GM19025 (cell line): ENCODE measurements at regions not wholly inside any gene's neighbourhood (a gene's known extent, or its start where the extent isn't known, plus 50 kb on each side); places are given as distances from the start of the nearest gene placed in this dataset.

Experiments
- ATAC-seq: cut with Tn5 transposase; IDR thresholded peaks from one replicate; pipeline ENCODE4 v1.9.1; 2021; ENCODE audit warnings: mild to moderate bottlenecking, low read depth, moderate library complexity; ENCODE audit not compliant: unreplicated experiment

DNA sequence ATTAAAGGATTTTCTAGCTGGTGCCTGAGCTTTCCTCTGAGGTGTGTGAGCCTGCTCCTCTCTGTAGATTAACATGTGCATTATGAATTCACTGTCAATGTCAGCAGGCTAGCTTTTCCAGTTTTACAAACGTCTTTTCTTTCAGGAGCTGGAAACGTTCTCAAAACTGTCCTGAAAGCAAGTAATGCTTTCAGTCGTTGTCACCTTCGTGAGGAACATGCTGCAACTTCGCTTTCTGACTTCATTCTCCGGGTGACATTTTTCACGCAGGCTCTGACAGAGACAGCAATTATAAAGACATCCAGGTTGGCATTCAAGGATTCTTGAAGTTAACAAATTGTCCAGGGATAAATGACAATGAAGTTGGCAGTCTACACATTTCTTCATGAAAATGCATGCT, 671.5 kb downstream of the DHX35 start:
- no peak for ATAC-seq

DNA sequence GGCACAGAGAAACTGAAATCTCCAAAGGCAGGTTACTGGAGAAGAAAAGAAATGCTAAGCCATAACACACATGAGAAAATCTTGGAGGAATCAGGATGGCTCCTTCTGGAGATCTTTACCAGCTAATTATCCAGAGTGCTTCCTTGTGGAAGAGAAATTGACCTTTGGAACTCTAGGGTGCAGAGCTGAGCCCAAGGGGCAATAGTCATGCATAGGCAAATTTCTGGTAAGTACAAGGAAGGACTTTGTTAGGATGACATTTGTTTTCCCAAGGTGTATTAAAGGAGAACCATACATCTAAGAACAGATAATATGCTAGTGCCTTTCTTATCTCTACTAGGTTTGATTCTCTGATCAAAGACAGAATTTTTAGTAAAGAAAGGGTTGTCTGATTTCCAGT, 670.6 kb downstream of the DHX35 start:
- no peak for ATAC-seq

DNA sequence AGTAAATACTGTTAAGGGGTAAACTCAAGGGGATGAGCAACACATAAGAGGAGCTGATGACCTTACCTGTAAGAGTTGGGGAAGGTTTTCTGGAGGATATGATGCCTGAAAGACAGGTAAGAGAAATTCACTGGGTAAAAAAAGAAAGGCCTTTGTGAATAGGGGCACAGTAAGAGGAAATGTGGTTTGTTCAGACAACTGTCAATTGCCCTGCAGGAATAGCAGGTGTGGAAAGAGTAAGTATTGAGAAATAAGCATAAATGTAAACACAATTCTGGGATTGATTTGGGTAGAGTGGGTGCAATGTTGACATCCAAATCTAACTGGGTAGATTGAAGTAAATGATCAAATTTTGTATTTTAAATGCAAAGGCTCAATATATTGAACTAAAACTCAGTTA, 670.0 kb downstream of the DHX35 start:
- no peak for ATAC-seq

DNA sequence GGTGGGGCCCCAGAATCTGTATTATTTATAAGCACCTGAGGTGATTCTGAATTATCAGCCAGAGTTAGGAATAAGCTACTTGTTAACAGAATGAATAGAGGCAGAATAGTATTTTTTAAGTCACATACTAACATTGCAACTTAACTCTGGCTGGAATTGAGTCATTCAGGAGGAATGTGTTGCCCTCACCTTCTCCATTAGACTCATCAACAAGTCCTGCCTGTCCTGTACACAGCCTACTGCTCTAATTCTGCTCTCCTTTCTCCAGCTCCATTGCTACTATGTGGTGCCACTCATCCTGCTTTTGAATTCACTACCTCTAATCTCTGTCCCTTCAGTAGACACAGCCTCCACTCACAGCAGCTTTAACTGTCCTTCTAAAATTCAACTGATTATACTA, 669.4 kb downstream of the DHX35 start:
- no peak for ATAC-seq

DNA sequence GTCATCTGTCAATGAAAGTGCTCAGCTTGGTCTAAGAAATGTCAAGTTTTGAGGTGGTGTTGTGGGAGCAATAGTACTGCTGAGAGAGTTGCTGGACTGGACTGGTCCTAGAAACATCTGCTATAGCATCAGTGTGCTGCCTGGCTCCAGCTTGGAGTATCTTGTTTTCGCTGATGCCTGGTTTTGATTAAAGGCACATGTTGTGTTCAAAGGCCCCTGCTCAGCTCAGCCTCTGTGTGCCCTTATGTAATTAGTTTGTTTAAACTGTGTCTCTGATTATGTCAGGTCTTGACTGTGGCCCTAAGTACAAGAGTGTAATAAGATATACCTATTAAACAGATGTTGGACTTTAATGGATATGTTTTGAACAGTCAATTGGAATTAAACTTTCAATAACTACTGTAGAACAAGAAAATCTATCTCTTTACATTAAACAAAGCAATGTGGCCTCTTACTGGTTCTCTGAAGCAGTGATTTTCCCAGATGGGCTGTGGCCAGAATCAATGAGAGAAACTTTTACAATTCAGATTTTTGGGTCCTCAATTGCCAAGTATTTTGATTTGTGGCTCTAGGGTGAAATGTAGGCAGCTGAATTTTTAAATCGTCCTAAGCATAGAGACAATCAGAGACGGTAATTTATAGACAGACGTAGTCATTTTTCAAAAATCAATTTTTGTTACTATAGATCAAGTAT, 668.2 kb downstream of the DHX35 start:
- ATAC-seq = no peak

DNA sequence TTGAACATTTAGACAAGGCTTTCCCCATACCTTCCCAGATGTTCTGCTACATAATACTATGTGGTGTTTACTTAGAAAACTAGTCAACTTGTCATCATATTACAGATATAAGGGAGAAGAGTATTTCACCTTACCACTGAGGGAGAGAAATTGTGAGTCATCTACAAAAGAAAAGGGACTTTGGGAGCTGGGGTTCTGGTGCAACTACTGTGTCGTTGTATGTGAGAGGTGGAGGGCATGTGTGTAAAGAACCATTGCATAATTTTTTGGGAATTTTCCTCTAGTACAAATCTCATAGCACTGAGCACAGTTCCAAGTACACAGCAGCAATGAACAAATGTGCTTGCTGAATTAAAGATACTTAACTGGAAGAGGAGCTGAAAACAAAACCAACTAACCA, 665.6 kb downstream of the DHX35 start:
- ATAC-seq = no peak

DNA sequence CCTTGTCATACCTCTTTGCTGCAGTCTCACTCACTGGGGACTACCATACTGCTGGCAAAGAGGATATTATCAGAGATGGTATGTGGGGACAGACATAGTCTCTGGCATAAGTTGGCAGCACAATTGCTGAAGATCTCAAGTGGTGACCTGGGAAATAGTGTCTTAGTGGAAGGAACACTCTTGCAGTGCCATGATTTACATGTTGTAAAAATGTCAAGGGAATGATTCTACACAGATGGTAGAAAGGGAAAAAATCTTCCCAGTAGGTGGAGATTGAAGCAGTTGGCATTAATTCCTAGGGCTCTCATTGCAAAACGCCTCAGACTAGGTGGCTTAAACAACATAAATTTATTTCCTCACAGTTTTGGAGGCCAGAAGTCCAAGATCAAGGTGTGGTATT, 662.2 kb downstream of the DHX35 start:
- no peak for ATAC-seq

DNA sequence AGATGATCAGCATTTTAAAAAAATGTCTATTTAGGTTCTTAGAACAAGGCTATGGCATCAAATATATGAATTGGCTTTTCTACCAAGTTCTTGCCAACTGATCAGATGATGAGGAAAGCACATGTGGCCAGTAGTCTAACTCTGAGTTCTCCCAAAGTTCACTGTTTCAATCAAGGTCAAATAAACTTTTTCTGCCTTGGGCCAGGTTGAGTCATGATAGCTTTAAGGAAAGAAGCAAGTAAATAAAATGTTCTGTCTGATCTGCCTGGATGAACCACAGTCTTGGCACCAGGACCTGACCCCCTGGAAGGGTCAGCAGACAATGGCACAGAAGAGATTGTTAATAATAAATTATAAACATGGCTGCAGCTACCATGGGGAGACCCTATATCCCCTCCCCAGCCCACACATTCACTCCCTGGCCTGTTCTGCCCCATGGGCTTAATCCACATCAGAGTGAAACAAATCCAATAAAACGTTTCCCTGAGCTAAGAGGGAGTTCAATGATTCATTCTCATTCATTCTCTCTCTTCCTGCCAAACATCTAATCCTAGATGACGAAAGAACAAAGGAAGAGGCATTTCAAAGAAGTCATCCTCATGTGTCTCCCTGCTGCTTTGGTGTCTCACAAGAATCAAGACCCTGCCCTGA, 661.6 kb downstream of the DHX35 start:
- ATAC-seq = no peak

DNA sequence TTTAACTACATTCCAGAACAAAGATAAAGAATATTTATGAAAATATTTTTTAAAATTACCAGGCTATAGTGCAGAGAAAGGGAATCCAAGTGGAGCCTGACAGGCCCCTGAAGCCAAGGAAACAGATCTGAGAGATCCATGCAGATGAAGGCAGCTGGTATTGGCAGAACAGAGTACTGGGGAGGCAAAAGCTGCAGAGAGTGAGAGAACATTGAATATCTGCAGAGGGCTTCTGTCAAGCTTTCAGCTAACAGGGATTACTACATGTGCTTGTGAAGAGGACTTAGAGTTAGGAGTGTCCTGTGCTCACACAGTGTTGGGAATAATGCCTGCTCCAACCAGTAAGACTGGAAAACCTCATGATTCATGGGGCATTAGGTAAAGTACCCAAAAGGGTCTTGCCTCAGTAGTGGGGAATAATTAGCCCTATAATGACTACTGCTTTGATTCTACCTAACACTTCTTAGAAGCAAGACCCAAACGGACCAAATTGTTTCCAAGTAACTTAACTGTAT, 657.2 kb downstream of the DHX35 start:
- no peak for ATAC-seq

DNA sequence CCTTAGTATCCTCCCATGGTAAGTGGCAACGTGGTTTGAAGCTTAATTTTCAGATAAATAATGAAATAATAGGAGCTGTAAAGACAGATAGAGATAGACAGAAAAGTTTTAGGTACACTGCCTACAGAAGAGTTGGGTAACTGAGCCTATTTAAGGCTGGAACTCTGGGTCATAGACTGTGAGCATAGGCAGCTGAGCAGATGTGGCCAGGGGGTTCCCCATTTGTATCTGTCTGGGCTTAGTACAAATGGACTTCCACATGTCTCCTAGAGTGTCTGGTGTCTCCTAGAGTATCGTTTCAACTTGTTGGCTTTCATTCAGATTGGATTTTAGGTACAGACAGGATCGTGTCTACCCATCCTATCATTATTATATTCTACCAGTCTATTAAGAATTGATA, 649.8 kb downstream of the DHX35 start:
- ATAC-seq = no peak

DNA sequence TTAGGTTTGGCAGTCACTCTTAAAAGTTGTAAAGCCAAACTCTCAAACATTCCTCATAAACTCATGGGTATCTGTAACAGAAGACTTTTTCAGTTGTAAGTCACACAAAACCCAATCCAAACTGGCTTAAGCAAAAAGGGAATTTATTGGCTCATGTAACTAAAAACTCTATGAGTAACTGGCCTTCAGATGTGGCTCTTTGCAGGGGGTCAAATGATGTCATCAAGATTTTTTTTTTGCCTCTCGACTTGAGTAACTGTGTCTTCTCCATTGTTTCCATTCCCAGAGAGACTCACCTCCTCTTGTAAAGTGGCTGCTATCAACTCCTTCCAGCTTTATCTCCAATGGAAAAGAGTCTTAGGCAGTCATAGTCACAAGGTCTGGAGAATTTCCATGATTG, 645.0 kb downstream of the DHX35 start:
- ATAC-seq = no peak

DNA sequence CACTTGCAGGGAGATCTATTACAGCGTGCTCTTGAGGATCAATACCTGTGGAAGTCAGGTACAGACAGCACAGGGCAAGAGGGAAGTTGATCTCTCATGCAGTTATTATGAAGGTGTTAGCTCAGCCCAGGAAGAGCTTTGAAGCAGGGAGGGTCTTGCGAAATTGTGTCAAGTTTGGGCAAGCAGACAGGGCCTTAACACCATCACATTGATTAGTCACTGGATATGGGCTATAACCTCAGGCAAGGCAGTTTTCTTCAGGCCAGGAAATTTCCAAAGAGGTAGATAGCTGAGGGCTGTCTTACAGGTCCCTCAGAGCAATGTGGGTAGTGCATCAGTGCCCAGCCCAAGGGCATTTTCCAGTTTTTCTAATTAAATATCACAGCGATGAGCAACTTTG, 643.8 kb downstream of the DHX35 start:
- ATAC-seq = no peak

DNA sequence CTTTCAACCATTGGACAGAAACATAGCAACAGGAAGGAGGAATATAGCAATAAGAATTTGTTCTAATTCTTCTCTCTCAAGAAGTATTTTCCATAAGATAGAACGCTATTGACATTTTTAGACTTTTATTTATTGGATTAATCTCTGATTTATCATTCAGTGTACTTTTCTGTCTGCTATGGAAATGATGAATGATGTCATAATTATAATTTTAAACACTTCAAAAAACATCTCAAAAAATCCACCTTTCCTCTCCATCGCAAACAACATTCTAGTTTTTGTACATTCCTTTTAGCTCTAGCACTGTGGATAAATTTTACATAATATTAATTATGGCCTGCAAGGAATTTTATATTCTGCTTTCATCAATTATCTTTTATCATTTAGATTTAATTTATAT, 643.2 kb downstream of the DHX35 start:
- no peak for ATAC-seq

DNA sequence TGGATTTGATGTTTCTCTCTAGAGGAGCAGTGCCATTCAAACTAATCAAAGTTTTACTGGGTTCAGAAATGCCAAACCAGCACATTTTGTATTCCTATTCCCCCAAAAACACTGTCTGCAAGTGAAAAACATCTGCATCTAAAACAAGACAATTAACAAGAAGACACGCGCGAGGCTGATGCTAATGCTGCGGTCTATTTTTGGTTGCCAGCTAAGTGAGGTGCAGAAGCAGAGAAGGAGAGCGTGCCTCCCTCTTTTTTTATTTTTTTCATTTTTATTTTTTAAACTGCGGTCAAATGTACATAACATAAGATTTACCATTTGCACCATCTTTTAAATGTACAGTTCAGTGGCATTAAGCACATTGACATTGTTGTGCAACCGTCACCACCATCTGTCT, 641.1 kb downstream of the DHX35 start:
- no peak for ATAC-seq

DNA sequence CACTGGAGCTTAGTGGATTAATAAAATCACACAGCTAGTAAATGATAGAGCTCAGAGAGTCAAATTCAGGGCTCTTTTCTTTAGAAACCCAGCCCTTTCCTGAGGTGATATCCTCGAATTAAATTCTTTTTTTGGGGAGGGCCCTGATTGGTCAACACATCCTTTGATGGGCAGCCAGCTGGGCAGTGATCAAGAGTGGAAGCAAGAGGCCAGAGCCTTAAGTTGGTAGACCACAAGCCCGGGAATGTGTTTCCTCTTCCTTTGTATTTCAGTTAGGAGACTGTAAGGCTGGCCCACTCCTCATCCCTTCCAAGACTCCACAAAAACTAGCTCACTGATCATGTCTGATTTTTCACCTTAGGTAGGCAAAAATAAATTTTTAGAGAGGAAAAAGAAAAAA, 640.5 kb downstream of the DHX35 start:
- no peak for ATAC-seq

DNA sequence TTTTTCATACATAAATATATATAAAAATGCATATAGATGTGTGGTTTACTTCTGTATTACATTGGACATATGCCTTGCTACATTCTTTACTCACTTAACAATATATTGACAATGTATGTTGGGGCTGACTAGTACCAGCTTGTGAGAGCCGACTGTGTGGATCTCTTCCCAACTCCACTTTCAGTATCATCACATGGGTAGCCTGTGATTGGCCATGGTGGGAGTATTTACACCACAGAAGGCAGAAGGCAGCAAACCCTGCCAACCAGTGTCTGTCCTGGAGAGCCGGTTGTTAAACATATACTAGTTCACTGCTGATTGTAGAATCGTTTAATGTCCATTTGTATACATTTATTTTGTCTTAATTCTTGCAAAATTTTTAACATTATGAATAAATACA, 638.7 kb downstream of the DHX35 start:
- ATAC-seq = no peak

DNA sequence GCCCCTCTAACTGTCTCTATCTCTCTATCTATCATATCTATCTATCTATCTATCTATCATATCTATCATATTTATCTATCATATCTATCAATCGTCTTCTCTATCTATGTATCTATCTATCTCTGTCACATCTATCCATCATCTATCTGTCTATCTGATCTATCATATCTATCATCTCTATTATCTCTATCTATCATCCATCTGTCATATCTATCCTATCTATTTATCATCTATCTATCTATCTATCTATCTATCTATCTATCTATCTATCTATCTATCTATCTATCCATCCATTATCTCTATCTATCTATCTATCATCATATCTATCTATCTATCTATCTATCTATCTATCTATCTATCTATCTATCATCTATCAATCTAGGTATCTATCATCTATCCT, 638.0 kb downstream of the DHX35 start:
- ATAC-seq = no peak

DNA sequence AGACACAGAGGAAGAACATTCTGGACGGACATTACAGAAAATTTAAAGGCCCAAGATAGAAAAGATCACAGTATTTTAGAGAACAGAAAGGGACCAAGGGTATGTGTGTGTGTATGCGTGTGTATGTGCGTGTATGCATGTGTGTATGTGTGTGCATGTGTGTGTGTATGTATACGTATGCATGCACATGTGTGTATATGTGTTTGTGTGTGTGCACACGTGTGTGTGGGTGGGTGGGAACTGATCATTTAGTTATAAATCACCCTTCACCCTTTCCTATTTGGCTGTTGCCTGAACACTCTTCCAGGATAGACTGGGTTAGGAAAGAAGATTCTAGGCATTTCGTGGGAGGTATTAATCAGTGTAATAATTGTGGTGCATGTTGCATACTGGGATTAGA, 634.4 kb downstream of the DHX35 start:
- ATAC-seq = no peak

DNA sequence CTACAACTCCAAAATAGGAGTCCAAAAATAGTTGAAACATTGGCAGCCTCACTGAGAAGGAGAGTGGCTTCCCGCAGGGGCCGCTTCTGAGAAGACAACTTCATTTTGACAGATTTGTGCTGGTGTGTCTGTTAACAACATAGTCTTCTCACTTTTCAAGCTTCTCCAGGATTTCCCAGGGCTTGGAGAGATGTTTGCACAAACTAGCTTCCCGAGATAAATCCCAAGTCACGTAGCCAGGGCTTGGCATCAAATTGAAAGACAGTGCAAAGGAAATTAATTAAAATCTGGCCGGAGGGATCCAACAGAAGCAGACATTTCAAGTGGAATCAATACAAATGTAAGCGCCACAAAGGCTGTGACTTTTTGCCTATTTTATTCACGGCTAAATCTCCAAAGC, 630.2 kb downstream of the DHX35 start:
- no peak for ATAC-seq

DNA sequence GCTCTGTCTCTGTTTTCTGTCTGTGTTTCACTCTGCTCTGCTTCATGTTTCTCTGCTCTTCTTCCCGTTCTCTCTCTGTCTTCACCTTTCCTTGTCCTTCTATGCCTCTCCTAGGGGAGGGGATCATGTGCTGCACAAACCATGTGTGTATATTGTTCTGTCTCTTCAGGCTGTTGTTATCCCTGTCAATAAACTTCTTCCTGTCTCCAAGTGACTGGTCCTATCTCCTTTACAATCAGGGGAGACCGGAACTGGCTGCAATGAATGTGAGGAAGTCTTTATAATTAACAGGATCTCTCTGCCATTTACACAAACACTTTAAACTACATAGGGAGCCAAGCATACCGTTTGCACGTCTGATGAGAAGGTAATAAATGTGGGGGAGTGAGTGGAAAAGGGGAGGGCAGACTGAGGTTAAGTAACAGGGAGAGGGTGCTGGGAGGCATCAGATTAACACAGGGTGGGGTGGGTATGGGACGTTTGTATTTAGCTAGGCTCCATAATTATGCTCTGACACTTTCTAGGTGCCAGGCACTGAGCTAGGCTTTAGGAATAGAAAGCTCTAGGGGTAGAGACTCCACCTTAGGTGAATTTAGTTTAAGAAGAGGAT, 626.1 kb downstream of the DHX35 start:
- ATAC-seq = no peak

DNA sequence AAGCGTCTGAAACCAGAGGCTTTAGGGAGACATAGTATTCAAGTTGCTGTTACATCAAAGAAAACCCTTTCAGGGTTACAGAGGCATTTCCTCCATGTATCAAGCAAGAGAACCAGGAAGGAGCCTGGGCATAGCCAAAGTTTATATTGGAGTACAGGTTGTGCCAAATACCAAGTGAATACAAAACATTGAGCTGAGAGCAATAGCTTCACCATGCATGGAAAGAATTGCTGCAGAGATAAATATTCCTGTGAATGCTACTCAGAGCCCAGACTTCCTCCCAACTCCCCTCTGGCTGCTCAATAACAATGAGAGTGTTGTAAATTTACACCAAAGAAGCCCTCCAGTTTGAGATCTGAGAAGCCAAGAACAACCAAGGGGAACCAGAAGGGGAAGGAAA, 618.9 kb downstream of the DHX35 start:
- ATAC-seq = no peak

DNA sequence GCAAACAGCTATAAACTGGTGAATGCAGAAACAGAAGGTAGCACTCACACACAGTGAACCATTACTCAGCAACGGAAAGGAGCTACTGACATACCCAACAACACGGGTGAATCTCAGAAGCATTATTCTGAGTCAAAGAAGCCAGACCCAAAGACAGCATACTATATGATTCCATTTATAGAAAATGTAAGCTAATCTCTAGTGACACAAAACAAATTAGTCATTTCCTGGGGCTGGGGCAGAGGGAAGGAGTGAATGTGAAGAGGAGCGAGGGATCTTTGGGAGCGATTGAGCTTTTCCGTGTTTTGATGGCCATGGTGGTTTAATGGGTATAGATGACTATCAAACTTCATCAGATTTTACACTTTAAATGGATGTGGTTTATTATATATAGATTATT, 614.6 kb downstream of the DHX35 start:
- no peak for ATAC-seq
